Nephron progenitor cell (in vitro differentiated cells): ENCODE measurements at regions not wholly inside any gene's neighbourhood (a gene's known extent, or its start where the extent isn't known, plus 50 kb on each side); places are given as distances from the start of the nearest gene placed in this dataset.

Source experiments
- DNase-seq: peaks from one replicate; pipeline ENCODE4 v3.0.0; 2021
- H3K27ac Mint-ChIP-seq: 2 replicates; pipeline ENCODE4 v1.8.0; 2021; ENCODE audit warnings: mild to moderate bottlenecking, moderate library complexity, mixed read lengths
- H3K27me3 Mint-ChIP-seq: 2 replicates; pipeline ENCODE4 v1.8.0; 2021; ENCODE audit warnings: mild to moderate bottlenecking, low read depth, mixed read lengths; ENCODE audit not compliant: poor library complexity
- H3K36me3 Mint-ChIP-seq: 2 replicates; pipeline ENCODE4 v1.8.0; 2021; ENCODE audit warnings: low read depth, mixed read lengths
- H3K4me1 Mint-ChIP-seq: 2 replicates; pipeline ENCODE4 v1.8.0; 2021; ENCODE audit warnings: mixed read lengths
- H3K4me3 Mint-ChIP-seq: 2 replicates; pipeline ENCODE4 v1.8.0; 2021; ENCODE audit warnings: mild to moderate bottlenecking, moderate library complexity, mixed read lengths
- H3K9me3 Mint-ChIP-seq: 2 replicates; pipeline ENCODE4 v1.8.0; 2021; ENCODE audit warnings: mild to moderate bottlenecking, moderate library complexity, mixed read lengths
- TF ChIP-seq, protein P1 (sequence below): fragments of 200-600 bp; sonication (generic); IDR thresholded peaks from 2 replicates; pipeline ENCODE4 v1.5.0; 2021; ENCODE audit warnings: antibody characterized with exemption

DNA sequence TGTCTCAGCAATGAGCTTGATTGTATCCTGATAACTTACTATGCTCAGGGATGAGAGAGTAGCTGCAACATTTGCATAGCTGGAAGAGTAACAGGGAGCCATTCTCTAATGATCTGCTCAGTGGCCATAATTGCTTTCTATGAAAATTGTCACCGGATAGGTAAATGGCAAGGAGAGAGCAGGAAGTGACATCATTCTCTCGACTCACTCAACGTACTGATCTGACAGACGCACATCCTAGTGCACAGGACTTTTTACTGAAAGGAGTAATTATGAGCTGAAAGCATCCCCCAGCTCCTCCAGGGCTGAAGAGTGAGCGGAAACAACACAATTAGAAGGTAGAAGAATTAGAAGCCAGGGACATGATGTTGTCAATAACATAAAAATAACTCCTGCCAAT lies 71.8 kb downstream of the IRX5 start:
- no peak overlapping the region for H3K4me3 Mint-ChIP-seq
- no peaks in the 10 kb centered on the region for H3K9me3 Mint-ChIP-seq
- no peak overlapping the region for H3K27ac Mint-ChIP-seq
- H3K27me3 Mint-ChIP-seq: peaks cover 60% of the 10 kb centered on the region
- no peak for DNase-seq
- no peaks in the 10 kb centered on the region for H3K36me3 Mint-ChIP-seq
- TF ChIP-seq, protein P1, sequence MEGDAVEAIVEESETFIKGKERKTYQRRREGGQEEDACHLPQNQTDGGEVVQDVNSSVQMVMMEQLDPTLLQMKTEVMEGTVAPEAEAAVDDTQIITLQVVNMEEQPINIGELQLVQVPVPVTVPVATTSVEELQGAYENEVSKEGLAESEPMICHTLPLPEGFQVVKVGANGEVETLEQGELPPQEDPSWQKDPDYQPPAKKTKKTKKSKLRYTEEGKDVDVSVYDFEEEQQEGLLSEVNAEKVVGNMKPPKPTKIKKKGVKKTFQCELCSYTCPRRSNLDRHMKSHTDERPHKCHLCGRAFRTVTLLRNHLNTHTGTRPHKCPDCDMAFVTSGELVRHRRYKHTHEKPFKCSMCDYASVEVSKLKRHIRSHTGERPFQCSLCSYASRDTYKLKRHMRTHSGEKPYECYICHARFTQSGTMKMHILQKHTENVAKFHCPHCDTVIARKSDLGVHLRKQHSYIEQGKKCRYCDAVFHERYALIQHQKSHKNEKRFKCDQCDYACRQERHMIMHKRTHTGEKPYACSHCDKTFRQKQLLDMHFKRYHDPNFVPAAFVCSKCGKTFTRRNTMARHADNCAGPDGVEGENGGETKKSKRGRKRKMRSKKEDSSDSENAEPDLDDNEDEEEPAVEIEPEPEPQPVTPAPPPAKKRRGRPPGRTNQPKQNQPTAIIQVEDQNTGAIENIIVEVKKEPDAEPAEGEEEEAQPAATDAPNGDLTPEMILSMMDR: no peak
- H3K4me1 Mint-ChIP-seq: peaks cover 7% of the 10 kb centered on the region

DNA sequence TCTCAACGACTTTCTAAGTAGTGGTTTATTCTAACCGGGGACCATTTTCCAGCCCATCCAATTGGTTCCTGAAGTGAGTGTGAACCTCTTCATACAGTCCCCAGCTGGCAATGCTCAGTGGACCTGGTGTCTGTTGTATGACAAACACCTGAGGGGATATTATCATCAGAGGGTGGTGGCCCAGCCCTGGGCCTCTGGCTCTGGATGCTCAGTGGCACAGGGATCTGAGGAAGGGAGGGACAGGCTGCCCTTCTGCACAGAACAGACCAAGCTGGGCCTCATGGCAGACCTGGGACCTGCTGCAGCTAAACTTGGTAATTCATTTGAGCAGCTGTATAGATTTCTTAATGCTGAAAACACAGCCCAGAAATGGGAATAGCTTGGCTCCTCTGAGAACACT lies 72.6 kb downstream of the IRX5 start:
- peaks cover 7% of the 10 kb centered on the region for H3K4me1 Mint-ChIP-seq
- DNase-seq: no peak
- no peak overlapping the region for H3K4me3 Mint-ChIP-seq
- TF ChIP-seq, protein P1: no peak
- no peaks in the 10 kb centered on the region for H3K36me3 Mint-ChIP-seq
- H3K27me3 Mint-ChIP-seq: peaks cover 55% of the 10 kb centered on the region
- no peak overlapping the region for H3K27ac Mint-ChIP-seq
- no peaks in the 10 kb centered on the region for H3K9me3 Mint-ChIP-seq

DNA sequence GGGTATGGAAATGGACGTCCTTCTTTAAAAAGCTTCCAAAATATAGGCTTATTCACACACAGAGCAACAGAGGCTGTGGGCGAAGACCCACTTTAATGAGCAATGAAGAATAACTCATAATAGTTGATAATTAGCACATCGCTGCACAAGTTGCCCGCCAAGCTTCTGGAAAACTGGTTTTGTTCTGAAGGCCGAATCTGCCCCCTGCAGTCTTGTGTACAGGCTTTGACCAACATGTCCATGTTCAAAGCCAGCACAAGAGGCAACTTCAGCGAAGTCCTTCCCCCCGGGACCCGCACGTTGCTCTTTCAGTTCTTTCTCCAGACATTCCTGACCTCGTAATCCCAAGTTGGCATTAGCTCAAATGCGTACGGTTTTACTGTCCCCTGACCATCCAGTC lies 73.3 kb downstream of the IRX5 start:
- Mint-ChIP-seq H3K9me3 (no peaks in the 10 kb centered on the region), H3K27me3 (peaks cover 51% of the 10 kb centered on the region), H3K4me1 (peaks cover 7% of the 10 kb centered on the region), H3K27ac (no peak overlapping the region), H3K36me3 (no peaks in the 10 kb centered on the region), H3K4me3 (no peak overlapping the region)
- DNase-seq: no peak
- TF ChIP-seq, protein P1: no peak

DNA sequence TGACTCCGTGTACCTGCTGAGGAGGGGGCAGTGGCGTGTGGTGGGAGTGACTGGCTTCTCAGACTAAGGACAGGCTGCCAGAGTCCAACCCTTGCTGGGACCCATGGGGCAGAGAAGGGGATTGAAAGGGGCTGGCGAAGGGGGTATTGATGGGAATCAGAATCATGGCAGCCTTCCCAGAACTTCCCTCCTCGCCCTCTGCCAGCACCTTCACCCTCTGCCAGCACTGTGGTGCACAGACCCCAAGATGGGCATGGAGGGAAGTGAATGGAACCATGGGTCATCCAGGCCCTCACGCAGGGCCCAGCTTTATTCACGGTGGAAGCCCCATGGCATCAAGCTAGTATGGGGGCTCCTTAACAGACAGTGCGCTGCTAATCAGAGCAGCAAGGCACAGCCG lies 76.8 kb downstream of the IRX5 start:
- Mint-ChIP-seq H3K27me3 (peaks cover 45% of the 10 kb centered on the region), H3K9me3 (peaks cover 2% of the 10 kb centered on the region), H3K4me1 (no peaks in the 10 kb centered on the region), H3K27ac (no peak overlapping the region), H3K4me3 (no peak overlapping the region), H3K36me3 (no peaks in the 10 kb centered on the region)
- TF ChIP-seq, protein P1: no peak
- DNase-seq: no peak

DNA sequence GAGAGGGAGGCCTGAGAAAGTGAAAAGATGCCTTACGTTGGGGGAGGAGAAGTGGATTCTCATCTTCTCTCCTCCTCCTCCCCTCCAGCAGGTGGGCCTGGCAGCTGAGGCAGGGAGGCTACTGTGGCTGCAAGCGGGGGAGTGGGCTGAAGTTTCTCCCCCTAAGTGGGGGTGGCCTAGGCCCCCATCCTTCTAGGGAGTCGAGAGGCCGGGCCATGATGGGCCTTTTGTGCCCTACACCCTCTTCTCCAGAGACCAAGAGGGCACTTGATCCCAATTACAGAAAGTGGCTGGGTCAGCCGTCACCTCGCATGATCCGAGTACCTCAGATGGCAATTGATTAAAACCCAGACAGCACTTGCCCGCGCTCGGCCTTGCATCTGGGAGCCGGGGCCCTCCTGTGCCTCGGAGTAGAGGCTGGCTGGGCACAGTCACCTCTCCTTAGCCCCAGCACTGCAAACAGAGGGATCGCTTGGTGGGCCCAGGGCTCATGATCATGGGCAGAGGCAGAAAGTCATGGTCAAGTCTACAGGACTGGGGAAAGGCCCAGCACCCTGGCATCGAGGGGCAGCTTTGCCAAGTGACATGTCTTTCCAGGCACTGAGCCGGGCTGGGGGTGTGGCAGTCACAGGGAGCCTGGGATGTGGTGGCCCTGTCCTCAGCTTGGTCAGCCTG lies 78.3 kb downstream of the IRX5 start:
- H3K27me3 Mint-ChIP-seq: peaks cover 46% of the 10 kb centered on the region
- no peak overlapping the region for H3K4me3 Mint-ChIP-seq
- TF ChIP-seq, protein P1: no peak
- peaks cover 5% of the 10 kb centered on the region for H3K9me3 Mint-ChIP-seq
- H3K4me1 Mint-ChIP-seq: no peaks in the 10 kb centered on the region
- no peak overlapping the region for H3K27ac Mint-ChIP-seq
- H3K36me3 Mint-ChIP-seq: no peaks in the 10 kb centered on the region
- DNase-seq: no peak

DNA sequence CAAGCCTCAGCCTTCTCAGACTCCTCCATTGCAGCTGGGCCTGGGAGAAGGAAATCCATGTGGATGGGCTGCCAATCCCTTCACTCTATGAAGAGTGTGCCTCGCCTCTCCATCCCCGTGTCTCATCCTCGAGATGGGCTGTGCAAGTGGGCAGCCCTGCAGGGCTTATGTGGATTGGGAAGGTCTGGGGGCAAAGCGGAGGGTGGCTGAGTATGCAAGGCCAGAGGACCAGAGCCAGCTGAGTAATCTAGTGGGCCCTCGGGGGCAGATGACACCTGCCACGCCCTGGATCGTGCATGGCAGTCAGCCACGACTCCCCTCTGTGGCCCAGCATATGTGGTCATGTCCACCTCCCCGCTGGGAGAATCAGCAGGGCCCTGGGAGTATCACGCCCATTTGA lies 78.9 kb downstream of the IRX5 start:
- H3K9me3 Mint-ChIP-seq: peaks cover 5% of the 10 kb centered on the region
- no peaks in the 10 kb centered on the region for H3K36me3 Mint-ChIP-seq
- peaks cover 44% of the 10 kb centered on the region for H3K27me3 Mint-ChIP-seq
- TF ChIP-seq, protein P1: no peak
- H3K4me1 Mint-ChIP-seq: no peaks in the 10 kb centered on the region
- no peak for DNase-seq
- no peak overlapping the region for H3K27ac Mint-ChIP-seq
- H3K4me3 Mint-ChIP-seq: no peak overlapping the region
